ENCODE measurements at regions not wholly inside any gene's neighbourhood (a gene's known extent, or its start where the extent isn't known, plus 50 kb on each side); places are given as distances from the start of the nearest gene placed in this dataset.

DNA sequence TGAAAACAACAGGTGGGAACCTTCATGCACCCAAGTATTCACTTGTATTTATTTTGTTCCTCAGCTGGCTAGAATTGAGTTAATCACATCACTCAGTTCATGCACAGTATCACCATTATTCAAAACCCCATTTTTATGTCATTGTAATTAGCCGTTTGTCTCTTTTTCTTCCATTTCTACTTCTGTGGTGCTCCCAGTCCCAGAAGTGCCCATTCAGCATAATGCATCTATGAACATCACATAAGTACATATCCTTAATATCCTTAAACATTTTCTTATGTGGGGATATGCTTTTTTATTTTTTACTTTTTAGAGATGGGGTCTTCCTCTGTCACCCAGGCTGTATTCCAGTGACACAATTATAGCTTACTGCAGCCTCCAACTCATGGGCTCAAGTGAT lies 510.9 kb upstream of the MGMT start:
- Histone ChIP-seq H4K20me1 (ENCODE audit: insufficient read depth, low read length) (no peaks in the 10 kb centered on the region), H3K4me3 (ENCODE audit: low read length) (no peak overlapping the region), H3K79me2 (ENCODE audit: low read length) (no peaks in the 10 kb centered on the region), H3K9me3 (ENCODE audit: insufficient read depth, low read length) (no peaks in the 10 kb centered on the region), H3K4me1 (ENCODE audit: low read length) (no peaks in the 10 kb centered on the region), H3K27me3 (ENCODE audit: low read depth, low read length) (no peaks in the 10 kb centered on the region), H3K4me2 (ENCODE audit: low read length) (no peak overlapping the region), H3K36me3 (replicated peaks; ENCODE audit: low read depth, low read length) (no peaks in the 10 kb centered on the region), H3K27ac (ENCODE audit: low read length) (no peak overlapping the region), H3K9ac (ENCODE audit: low read length) (no peak overlapping the region), H2AFZ (ENCODE audit: low read depth, low read length) (no peak overlapping the region)
- TF ChIP-seq, protein P1, sequence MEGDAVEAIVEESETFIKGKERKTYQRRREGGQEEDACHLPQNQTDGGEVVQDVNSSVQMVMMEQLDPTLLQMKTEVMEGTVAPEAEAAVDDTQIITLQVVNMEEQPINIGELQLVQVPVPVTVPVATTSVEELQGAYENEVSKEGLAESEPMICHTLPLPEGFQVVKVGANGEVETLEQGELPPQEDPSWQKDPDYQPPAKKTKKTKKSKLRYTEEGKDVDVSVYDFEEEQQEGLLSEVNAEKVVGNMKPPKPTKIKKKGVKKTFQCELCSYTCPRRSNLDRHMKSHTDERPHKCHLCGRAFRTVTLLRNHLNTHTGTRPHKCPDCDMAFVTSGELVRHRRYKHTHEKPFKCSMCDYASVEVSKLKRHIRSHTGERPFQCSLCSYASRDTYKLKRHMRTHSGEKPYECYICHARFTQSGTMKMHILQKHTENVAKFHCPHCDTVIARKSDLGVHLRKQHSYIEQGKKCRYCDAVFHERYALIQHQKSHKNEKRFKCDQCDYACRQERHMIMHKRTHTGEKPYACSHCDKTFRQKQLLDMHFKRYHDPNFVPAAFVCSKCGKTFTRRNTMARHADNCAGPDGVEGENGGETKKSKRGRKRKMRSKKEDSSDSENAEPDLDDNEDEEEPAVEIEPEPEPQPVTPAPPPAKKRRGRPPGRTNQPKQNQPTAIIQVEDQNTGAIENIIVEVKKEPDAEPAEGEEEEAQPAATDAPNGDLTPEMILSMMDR (IDR thresholded peaks at IDR 0.05; ENCODE audit: low read depth, low read length) = no peak
- TF ChIP-seq EZH2phosphoT487 (IDR thresholded peaks at IDR 0.05; ENCODE audit: low read depth) = no peak

DNA sequence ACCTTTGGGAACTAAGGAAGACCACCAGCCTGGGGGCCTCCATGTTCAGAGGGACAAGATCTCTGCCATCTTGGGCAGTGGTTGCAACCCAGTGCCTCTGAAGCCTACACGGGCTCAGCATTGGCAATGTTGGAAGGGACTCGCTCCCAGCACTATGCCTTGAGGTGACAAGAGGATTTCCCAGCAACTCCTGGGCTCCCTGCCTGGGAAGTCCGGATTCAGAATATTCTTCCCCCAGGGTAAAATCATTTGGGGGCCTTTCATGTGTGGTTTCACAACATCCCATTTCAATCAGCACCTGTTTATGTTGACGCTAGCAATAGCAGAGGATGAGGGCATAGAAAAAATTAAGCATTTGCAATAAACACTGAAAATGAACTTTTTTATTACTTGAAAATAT lies 509.8 kb upstream of the MGMT start:
- Histone ChIP-seq H2AFZ (ENCODE audit: low read depth, low read length) (no peak overlapping the region), H3K27ac (ENCODE audit: low read length) (no peak overlapping the region), H3K4me1 (ENCODE audit: low read length) (no peaks in the 10 kb centered on the region), H3K36me3 (replicated peaks; ENCODE audit: low read depth, low read length) (no peaks in the 10 kb centered on the region), H3K4me2 (ENCODE audit: low read length) (no peak overlapping the region), H3K9ac (ENCODE audit: low read length) (no peak overlapping the region), H3K9me3 (ENCODE audit: insufficient read depth, low read length) (no peaks in the 10 kb centered on the region), H3K27me3 (ENCODE audit: low read depth, low read length) (no peaks in the 10 kb centered on the region), H4K20me1 (ENCODE audit: insufficient read depth, low read length) (no peaks in the 10 kb centered on the region), H3K4me3 (ENCODE audit: low read length) (no peak overlapping the region), H3K79me2 (ENCODE audit: low read length) (no peaks in the 10 kb centered on the region)
- TF ChIP-seq EZH2phosphoT487 (IDR thresholded peaks at IDR 0.05; ENCODE audit: low read depth) = no peak
- TF ChIP-seq, protein P1 (IDR thresholded peaks at IDR 0.05; ENCODE audit: low read depth, low read length) = no peak

DNA sequence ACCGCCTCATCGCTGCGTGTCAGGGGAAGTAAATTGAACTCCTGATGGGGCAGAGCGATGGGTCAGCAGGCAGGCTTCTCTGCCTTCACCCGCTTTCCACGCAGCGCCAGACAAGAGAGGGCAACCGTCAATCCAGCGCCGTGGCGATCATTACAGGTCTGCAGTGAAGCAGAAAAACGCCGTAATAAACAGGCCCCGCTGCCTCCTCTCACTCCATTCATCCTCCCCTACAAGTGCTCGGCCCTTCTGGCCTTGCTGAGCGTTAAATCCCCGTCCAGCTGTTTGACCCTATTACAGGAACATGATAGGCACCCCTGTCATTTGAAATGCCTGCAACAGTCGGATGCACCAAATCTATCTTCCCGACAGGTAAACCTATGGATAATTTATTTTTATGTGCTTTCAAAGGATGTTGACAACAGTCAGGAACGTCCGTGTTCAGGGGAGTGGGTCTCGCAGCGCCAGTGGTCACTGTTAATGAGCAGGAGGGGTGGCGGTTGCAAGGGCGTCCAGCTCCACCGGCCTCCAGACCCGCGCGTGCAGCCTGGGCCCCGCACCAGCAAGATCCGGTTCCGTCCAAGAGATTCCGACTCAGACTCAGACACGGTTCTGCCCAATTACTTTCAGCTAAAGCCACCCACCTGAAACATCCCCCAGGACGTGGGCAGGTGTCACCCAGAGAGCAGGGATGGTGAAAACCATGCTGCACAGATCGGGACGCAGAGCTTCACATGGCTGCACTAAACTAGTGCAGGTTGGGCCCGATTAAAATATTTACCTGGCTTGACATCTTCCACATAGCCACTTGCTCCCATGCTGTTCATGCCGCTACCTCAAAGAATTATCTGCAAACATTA lies 508.0 kb upstream of the MGMT start:
- H3K27me3 ChIP-seq (ENCODE audit: low read depth, low read length) = no peaks in the 10 kb centered on the region
- H3K27ac ChIP-seq (ENCODE audit: low read length) = no peak overlapping the region
- TF ChIP-seq, protein P1 (IDR thresholded peaks at IDR 0.05; ENCODE audit: low read depth, low read length) = no peak
- TF ChIP-seq EZH2phosphoT487 (IDR thresholded peaks at IDR 0.05; ENCODE audit: low read depth) = no peak
- no peaks in the 10 kb centered on the region for H3K79me2 ChIP-seq (ENCODE audit: low read length)
- no peaks in the 10 kb centered on the region for H3K4me1 ChIP-seq (ENCODE audit: low read length)
- H3K4me3 ChIP-seq (ENCODE audit: low read length) = no peak overlapping the region
- H3K36me3 ChIP-seq (replicated peaks; ENCODE audit: low read depth, low read length) = no peaks in the 10 kb centered on the region
- H3K9ac ChIP-seq (ENCODE audit: low read length) = no peak overlapping the region
- no peak overlapping the region for H2AFZ ChIP-seq (ENCODE audit: low read depth, low read length)
- H3K9me3 ChIP-seq (ENCODE audit: insufficient read depth, low read length) = no peaks in the 10 kb centered on the region
- H4K20me1 ChIP-seq (ENCODE audit: insufficient read depth, low read length) = no peaks in the 10 kb centered on the region
- no peak overlapping the region for H3K4me2 ChIP-seq (ENCODE audit: low read length)

DNA sequence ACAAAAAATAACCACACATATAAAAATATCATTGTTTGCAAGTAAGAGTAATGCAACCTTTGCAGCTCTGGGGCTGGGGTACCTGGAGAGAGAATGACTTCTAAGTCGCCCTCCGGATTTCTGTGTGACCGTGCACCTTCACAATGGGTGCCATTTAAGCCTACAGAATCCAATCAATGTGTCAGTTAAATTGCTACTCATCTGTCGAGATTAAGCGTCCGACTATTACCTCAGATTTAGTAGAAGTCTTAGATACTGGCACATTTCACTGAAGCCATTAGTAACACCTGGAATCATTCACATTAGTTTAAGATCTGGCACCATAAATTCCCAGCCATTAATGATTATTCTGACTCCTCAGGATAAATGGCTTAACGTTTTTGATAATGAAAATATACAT lies 507.3 kb upstream of the MGMT start:
- Histone ChIP-seq H3K79me2 (ENCODE audit: low read length) (no peaks in the 10 kb centered on the region), H3K9me3 (ENCODE audit: insufficient read depth, low read length) (no peaks in the 10 kb centered on the region), H3K4me2 (ENCODE audit: low read length) (no peak overlapping the region)

More for the DNA sequence above, 507.3 kb upstream of the MGMT start:
- H3K27ac ChIP-seq (ENCODE audit: low read length) = no peak overlapping the region
- no peaks in the 10 kb centered on the region for H4K20me1 ChIP-seq (ENCODE audit: insufficient read depth, low read length)
- no peak overlapping the region for H2AFZ ChIP-seq (ENCODE audit: low read depth, low read length)
- no peaks in the 10 kb centered on the region for H3K27me3 ChIP-seq (ENCODE audit: low read depth, low read length)
- H3K4me1 ChIP-seq (ENCODE audit: low read length) = no peaks in the 10 kb centered on the region
- H3K36me3 ChIP-seq (replicated peaks; ENCODE audit: low read depth, low read length) = no peaks in the 10 kb centered on the region
- TF ChIP-seq, protein P1 (IDR thresholded peaks at IDR 0.05; ENCODE audit: low read depth, low read length) = no peak
- TF ChIP-seq EZH2phosphoT487 (IDR thresholded peaks at IDR 0.05; ENCODE audit: low read depth) = no peak
- no peak overlapping the region for H3K9ac ChIP-seq (ENCODE audit: low read length)
- no peak overlapping the region for H3K4me3 ChIP-seq (ENCODE audit: low read length)

Measured in OCI-LY3 (cell line).